GM21576 (cell line): ENCODE measurements at regions not wholly inside any gene's neighbourhood (a gene's known extent, or its start where the extent isn't known, plus 50 kb on each side); places are given as distances from the start of the nearest gene placed in this dataset.
"Not testable (repeated sequence)": the region's sequence is repeated elsewhere in the genome, so short reads cannot be mapped to it uniquely, and the experiment has no call there.

Source experiments
- ATAC-seq: cut with Tn5 transposase; IDR thresholded peaks from one replicate; pipeline ENCODE4 v1.9.1; 2021; ENCODE audit warnings: mild to moderate bottlenecking, moderate library complexity; ENCODE audit not compliant: unreplicated experiment

- ATAC-seq = peak; percentile 79
Observed at GRCh38 chr2:75432761-75433361, 127.9 kb downstream of the EVA1A start.

- ATAC-seq = peak; percentile 68
Observed at GRCh38 chr2:75431763-75432162, 129.0 kb downstream of the EVA1A start.

- ATAC-seq = no peak
Observed at GRCh38 chr2:75431276-75431675, 129.5 kb downstream of the EVA1A start.

- not testable (repeated sequence) for ATAC-seq
Observed at GRCh38 chr2:75430449-75430848, 130.3 kb downstream of the EVA1A start.

- no peak for ATAC-seq
Observed at GRCh38 chr2:75428646-75429443, 131.9 kb downstream of the EVA1A start.

- no peak for ATAC-seq
Observed at GRCh38 chr2:75428060-75428459, 132.7 kb downstream of the EVA1A start.

- ATAC-seq = no peak
Observed at GRCh38 chr2:75424936-75425619, 135.7 kb downstream of the EVA1A start.

GRCh38 chr2:75421986-75422385 lies 138.8 kb downstream of the EVA1A start:
- no peak for ATAC-seq

GRCh38 chr2:75416420-75417342 lies 144.1 kb downstream of the EVA1A start:
- peak; percentile 91 for ATAC-seq

GRCh38 chr2:75415731-75416130 lies 145.0 kb downstream of the EVA1A start:
- ATAC-seq = no peak

GRCh38 chr2:75415111-75415626 lies 145.6 kb downstream of the EVA1A start:
- ATAC-seq = no peak

- ATAC-seq = no peak
Observed at GRCh38 chr2:75411574-75411973, 149.2 kb downstream of the EVA1A start.

- no peak for ATAC-seq
Observed at GRCh38 chr2:75410702-75411101, 150.0 kb downstream of the EVA1A start.

- ATAC-seq = no peak
Observed at GRCh38 chr2:75408771-75409170, 152.0 kb downstream of the EVA1A start.

- ATAC-seq = no peak
Observed at GRCh38 chr2:75407038-75407530, 153.7 kb downstream of the EVA1A start.

- ATAC-seq = no peak
Observed at GRCh38 chr2:75406131-75406581, 154.6 kb downstream of the EVA1A start.

GRCh38 chr2:75405000-75405399 lies 155.7 kb downstream of the EVA1A start:
- no peak for ATAC-seq

- peak; percentile 89 for ATAC-seq
Observed at GRCh38 chr2:75403991-75404428, 156.7 kb downstream of the EVA1A start.

GRCh38 chr2:75396314-75396713 lies 164.4 kb downstream of the EVA1A start:
- ATAC-seq = no peak

GRCh38 chr2:75394764-75395163 lies 166.0 kb downstream of the EVA1A start:
- not testable (repeated sequence) for ATAC-seq
